ENCODE measurements at regions not wholly inside any gene's neighbourhood (a gene's known extent, or its start where the extent isn't known, plus 50 kb on each side); places are given as distances from the start of the nearest gene placed in this dataset.
A peak's percentile ranks its signal among the peaks of the same experiment; 100 is the strongest.

DNA sequence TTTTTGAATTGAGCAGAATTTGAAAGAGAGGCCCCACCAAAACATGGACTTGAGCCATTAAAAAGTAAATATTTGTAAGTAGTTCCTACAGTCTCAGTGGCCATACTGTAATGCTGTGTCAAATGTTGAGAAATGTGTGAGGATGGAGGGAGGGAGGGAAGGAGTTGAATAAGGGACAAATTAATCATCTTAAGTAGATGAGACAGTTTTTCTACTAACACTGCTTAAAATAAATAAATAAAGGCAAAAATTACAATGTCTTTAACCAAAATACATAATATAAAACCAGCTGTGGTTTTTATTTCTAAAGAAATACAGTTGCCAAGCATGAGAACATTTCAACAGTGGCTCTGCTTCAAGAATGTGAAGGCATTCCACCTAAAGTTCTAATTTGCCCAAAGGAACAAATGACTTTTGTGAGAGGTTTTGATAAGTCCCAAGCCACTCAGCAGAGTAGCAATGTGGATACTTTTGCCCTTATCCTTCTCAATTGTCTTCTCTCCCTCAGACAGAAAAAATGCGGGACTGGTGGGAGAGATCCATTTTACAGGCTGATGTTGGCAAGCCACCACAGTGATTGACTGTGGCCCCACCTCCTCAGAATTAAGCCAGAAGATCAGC is 427.0 kb upstream of the RARB start:
- Histone ChIP-seq H3K4me1 (ENCODE audit: insufficient read depth) (no peaks in the 10 kb centered on the region), H3K27ac (ENCODE audit: low read depth) (no peak overlapping the region), H3K4me3 (ENCODE audit: low read depth, low read length) (no peak overlapping the region), H3K36me3 (ENCODE audit: insufficient read depth) (no peaks in the 10 kb centered on the region)
- WGBS, result 28% methylated on average over 1 of the region's 1 CpG
- no peak for DNase-seq (ENCODE audit: extremely low spot score)

DNA sequence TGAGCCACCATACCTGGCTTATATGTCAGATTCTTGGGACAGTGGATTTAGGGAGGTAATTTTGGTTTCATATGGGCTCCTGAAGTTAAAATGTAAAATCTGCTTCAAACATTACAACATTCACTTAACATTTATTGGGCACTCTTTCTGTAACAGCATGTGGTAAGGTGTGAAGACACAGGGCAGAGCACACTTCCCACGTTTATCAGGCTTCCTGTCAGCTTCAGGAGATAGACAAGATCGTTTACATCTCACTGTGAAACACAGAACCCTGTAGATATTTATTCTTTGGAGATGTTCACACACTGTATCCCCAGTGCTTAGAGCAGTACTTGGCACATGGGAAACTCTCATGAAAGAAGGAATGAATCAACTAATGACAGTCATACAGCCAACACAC is 426.0 kb upstream of the RARB start:
- no peaks in the 10 kb centered on the region for H3K4me1 ChIP-seq (ENCODE audit: insufficient read depth)
- DNase-seq (ENCODE audit: extremely low spot score), result no peak
- no peak overlapping the region for H3K27ac ChIP-seq (ENCODE audit: low read depth)
- WGBS, result 31% methylated on average over 2 of the region's 2 CpGs
- no peaks in the 10 kb centered on the region for H3K36me3 ChIP-seq (ENCODE audit: insufficient read depth)
- H3K4me3 ChIP-seq (ENCODE audit: low read depth, low read length), result no peak overlapping the region

DNA sequence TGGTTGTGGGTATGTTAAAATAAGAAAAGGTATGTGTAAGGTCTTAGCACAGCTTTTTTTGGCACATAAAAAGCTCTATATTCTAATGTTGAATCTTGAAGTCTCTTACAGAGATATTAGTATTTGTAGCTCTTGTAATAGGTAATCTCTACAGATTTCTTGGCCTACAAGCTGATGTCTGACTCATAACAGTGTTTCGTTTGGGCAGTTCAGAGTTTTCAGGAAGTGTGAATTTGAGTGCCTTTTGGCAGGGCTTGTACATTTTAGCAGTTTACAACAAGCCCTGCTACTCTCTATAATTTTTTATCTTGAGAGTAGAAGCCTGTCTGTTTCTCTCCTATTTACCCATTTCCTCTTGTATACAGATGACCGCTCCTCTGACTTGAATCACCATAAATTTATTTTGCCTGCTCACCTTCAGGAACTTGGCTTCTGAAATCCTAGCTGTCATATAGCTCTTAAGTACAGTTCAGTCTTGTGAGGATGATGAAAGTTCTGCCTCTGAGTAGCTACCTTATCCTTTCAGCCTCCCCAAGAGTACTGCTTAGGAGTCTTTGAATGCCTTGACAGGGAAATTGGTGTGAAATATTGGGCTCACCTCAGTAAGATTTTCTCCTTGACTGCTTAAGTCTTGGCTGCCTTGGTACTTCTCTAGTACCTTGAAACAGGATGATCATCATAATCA is 419.9 kb upstream of the RARB start:
- WGBS, result 11% methylated on average over 2 of the region's 2 CpGs
- DNase-seq (ENCODE audit: extremely low spot score), result peak; percentile 32
- no peak overlapping the region for H3K4me3 ChIP-seq (ENCODE audit: low read depth, low read length)
- H3K27ac ChIP-seq (ENCODE audit: low read depth), result no peak overlapping the region
- H3K4me1 ChIP-seq (ENCODE audit: insufficient read depth), result no peaks in the 10 kb centered on the region
- H3K36me3 ChIP-seq (ENCODE audit: insufficient read depth), result no peaks in the 10 kb centered on the region

DNA sequence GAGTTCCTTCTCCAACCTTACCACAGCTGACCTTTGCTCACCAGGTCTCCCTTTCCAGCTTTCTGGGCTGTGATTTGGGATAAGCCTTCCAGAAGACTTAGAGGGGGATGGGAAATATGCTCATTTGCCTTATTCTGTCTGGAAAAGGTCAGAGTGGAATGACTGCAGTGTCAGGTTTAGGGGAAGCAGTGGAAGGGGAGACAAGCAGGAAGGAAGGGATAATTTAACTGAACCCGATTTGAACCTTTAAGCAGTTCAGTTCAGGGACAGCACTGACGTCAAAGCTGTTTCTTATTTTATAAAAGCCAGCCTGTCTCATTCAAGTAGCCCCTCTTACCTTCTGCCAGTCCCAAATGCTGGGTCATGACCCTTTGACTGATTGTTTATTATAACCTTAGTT is 418.4 kb upstream of the RARB start:
- WGBS, result 75% methylated on average over 2 of the region's 2 CpGs

DNA sequence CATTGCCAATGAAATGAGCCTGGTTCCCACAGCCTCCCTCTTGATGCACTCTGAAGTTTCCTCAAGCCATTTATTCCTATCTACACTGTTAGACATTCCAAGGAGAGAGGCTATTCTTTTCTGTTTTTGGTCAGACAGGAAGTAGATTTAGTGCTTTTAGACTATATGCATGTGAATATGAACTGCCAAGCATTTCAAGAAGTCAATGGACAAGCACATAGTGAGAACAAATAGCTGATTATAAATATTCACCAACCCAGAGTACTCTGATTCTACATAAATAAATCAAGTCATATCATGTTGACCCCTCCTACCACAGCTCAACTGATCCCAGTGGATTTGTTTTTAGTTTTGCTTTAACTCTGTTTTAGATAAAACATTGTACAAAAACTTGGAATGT is 412.5 kb upstream of the RARB start:
- H3K27ac ChIP-seq (ENCODE audit: low read depth), result no peak overlapping the region
- H3K4me3 ChIP-seq (ENCODE audit: low read depth, low read length), result no peak overlapping the region
- no peaks in the 10 kb centered on the region for H3K36me3 ChIP-seq (ENCODE audit: insufficient read depth)
- no peak for DNase-seq (ENCODE audit: extremely low spot score)
- H3K4me1 ChIP-seq (ENCODE audit: insufficient read depth), result no peaks in the 10 kb centered on the region

More for the DNA sequence above, 418.4 kb upstream of the RARB start:
- Histone ChIP-seq H3K4me1 (ENCODE audit: insufficient read depth) (no peaks in the 10 kb centered on the region), H3K27ac (ENCODE audit: low read depth) (no peak overlapping the region), H3K36me3 (ENCODE audit: insufficient read depth) (no peaks in the 10 kb centered on the region), H3K4me3 (ENCODE audit: low read depth, low read length) (no peak overlapping the region)
- no peak for DNase-seq (ENCODE audit: extremely low spot score)

DNA sequence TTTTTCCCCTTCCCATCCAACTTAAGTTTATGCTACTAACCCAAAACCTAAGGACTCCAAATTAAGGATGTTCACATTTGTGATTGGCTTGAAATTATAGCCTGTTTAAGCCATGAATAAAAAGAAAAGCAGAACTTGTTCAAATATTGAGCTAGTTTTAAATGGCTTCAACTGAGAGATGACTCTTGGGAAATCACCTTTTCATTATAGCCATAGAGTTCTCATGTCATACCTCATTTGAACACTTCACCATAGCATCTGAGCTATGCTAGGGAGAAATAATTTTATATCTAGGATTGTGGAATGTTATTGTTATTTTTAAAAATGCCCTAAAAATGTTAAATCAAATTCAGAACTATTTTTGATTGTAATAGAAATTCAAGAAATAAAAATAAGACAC is 409.2 kb upstream of the RARB start:
- Histone ChIP-seq H3K27ac (ENCODE audit: low read depth) (no peak overlapping the region), H3K4me1 (ENCODE audit: insufficient read depth) (no peaks in the 10 kb centered on the region)
- no peak for DNase-seq (ENCODE audit: extremely low spot score)

DNA sequence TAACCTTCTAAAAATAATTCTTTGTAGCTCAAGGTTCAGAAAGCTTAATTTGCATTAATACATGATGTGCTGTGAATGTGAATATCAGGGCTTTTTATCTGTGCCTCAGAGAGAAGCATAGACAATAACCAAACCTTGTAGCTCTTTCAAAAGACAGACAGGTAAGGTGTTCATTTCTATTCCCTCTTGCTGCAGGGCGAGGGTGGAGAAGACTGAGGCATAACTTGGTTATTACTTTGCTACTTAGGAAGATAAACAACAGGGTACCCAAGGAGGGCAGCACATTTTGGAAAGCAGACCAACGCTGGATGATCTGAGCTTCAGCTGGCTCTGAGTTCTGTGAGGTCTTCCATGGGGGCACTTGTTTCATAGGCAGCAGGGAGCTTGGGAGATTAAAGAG is 408.6 kb upstream of the RARB start:
- 85% methylated on average over 2 of the region's 2 CpGs for WGBS
- no peak overlapping the region for H3K4me3 ChIP-seq (ENCODE audit: low read depth, low read length)
- H3K27ac ChIP-seq (ENCODE audit: low read depth), result no peak overlapping the region
- no peak for DNase-seq (ENCODE audit: extremely low spot score)
- H3K36me3 ChIP-seq (ENCODE audit: insufficient read depth), result no peaks in the 10 kb centered on the region
- no peaks in the 10 kb centered on the region for H3K4me1 ChIP-seq (ENCODE audit: insufficient read depth)

More for the DNA sequence above, 409.2 kb upstream of the RARB start:
- H3K4me3 ChIP-seq (ENCODE audit: low read depth, low read length), result no peak overlapping the region
- no peaks in the 10 kb centered on the region for H3K36me3 ChIP-seq (ENCODE audit: insufficient read depth)

DNA sequence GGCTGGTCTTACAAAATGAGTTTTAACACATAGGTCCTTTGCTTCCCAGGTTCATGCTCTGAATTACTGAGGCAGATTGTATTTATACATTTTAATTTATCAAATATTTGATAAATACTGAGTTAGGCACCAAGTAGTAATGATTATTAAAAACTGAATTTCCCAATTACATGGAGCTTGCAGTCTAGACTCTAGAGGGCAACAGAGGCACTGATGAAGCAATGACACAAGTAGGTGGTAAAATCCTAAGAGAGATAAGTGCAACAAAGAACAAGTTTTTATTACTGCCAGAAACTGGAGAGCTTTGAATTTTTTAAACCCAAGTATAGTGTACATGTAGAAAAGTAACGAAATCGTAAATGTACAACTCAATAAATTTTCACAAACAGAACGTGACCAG is 406.2 kb upstream of the RARB start:
- Histone ChIP-seq H3K4me3 (ENCODE audit: low read depth, low read length) (no peak overlapping the region), H3K27ac (ENCODE audit: low read depth) (no peak overlapping the region), H3K36me3 (ENCODE audit: insufficient read depth) (no peaks in the 10 kb centered on the region), H3K4me1 (ENCODE audit: insufficient read depth) (no peaks in the 10 kb centered on the region)
- 76% methylated on average over 3 of the region's 3 CpGs for WGBS
- DNase-seq (ENCODE audit: extremely low spot score), result no peak

DNA sequence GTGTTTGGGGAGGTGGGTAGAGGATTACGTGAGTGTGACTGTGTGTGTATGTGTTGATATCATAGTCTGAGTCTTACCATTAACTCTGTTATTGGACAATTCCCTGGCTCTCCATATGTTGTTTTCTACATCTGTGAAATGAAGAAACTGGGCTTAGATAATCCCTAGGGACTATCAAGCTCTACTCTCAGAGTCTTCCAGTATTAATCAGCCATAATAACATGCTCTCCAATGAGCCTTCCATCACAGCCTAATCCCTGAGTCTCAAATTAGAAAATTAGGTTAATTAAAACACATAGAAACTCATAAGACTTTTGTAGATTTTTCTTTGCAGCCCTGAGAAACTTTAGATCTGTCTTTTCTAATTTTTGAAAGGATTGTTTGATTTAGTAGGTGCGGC is 404.2 kb upstream of the RARB start:
- Histone ChIP-seq H3K36me3 (ENCODE audit: insufficient read depth) (no peaks in the 10 kb centered on the region), H3K4me3 (ENCODE audit: low read depth, low read length) (no peak overlapping the region), H3K4me1 (ENCODE audit: insufficient read depth) (no peaks in the 10 kb centered on the region), H3K27ac (ENCODE audit: low read depth) (no peak overlapping the region)
- 96% methylated on average over 2 of the region's 2 CpGs for WGBS
- no peak for DNase-seq (ENCODE audit: extremely low spot score)

DNA sequence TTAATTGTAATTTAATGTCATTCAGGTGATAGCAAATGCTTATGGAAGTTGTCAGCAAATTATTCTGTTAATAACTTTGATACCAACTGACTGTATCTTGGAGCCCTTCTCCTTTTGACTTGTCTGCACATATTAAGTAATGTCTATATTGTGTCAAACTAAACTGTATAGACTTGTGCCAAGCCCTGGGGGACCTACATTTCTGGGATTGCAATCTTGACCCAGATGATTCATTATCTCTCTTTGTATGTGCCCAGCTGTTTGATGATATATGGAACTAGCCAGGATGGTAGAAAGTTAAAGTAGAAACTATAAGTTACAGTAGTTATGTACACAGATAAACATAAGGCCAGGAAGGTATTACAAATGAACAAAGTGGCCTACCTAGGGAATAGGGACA is 402.8 kb upstream of the RARB start:
- Histone ChIP-seq H3K36me3 (ENCODE audit: insufficient read depth) (no peaks in the 10 kb centered on the region), H3K4me1 (ENCODE audit: insufficient read depth) (no peaks in the 10 kb centered on the region), H3K27ac (ENCODE audit: low read depth) (no peak overlapping the region), H3K4me3 (ENCODE audit: low read depth, low read length) (no peak overlapping the region)
- DNase-seq (ENCODE audit: extremely low spot score), result no peak

DNA sequence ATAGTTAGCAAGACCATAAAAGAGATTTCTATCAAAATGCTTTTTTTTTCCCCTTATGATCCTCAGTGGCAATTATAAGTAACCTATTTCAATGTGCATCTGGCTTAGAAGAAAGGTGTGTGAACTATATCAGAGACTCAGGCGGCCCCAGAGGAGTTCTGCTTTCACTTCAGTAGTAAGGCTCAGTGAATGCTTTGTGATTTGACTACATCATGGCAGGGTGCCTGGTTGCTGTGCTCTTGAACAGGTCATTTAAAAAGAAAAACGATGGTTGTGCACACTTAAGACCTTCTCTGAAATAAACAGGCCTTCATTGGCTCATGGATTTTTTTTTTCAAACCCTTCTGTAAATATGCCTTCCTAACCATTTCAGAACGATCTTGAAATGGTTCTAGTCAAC is 400.4 kb upstream of the RARB start:
- Histone ChIP-seq H3K27ac (ENCODE audit: low read depth) (no peak overlapping the region), H3K4me3 (ENCODE audit: low read depth, low read length) (no peak overlapping the region), H3K36me3 (ENCODE audit: insufficient read depth) (no peaks in the 10 kb centered on the region), H3K4me1 (ENCODE audit: insufficient read depth) (no peaks in the 10 kb centered on the region)
- DNase-seq (ENCODE audit: extremely low spot score), result no peak
- WGBS, result 49% methylated on average over 3 of the region's 3 CpGs

DNA sequence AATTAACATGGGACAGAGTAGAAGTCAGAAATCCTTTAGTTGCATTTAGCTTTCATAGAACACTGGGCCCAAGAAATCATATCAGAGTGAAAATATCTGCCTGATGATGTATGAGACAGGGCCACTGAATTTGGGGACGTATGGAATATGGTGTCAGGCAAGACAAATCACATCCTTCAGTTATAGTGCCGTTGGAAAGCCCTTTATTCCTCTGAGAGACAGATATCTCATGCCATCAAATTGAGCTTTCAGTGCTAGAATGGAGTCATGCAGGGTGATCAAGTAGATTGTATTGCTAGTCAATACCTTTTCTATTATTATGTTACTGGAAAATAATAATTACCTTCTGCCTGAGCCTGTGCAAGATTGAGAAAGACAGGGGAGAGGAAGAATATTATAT is 398.2 kb upstream of the RARB start:
- H3K27ac ChIP-seq (ENCODE audit: low read depth), result no peak overlapping the region
- no peak overlapping the region for H3K4me3 ChIP-seq (ENCODE audit: low read depth, low read length)
- no peak for DNase-seq (ENCODE audit: extremely low spot score)
- WGBS, result 84% methylated on average over 2 of the region's 2 CpGs
- no peaks in the 10 kb centered on the region for H3K4me1 ChIP-seq (ENCODE audit: insufficient read depth)
- H3K36me3 ChIP-seq (ENCODE audit: insufficient read depth), result no peaks in the 10 kb centered on the region

DNA sequence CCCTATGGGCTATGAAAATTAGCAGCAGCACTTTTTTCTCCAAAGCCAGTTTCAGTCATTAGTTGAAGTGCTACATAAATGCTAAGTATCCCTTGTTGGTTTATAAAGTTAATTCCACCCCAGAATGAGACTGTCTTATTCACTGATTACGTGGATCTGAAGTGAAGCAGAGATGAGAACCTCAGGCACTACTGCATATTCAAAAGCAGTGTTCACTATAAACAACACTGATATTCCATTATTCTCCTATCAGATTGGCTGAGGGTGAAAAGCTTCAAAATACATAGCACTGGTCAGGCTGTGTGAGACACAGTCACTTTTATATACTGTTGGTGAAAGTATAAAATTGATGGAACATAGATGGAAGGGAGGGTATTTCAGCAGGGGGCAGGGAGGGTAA is 395.7 kb upstream of the RARB start:
- no peak overlapping the region for H3K27ac ChIP-seq (ENCODE audit: low read depth)
- H3K4me3 ChIP-seq (ENCODE audit: low read depth, low read length), result no peak overlapping the region
- peaks cover 2% of the 10 kb centered on the region for H3K4me1 ChIP-seq (ENCODE audit: insufficient read depth)
- DNase-seq (ENCODE audit: extremely low spot score), result no peak
- 49% methylated on average over 1 of the region's 1 CpG for WGBS
- no peaks in the 10 kb centered on the region for H3K36me3 ChIP-seq (ENCODE audit: insufficient read depth)

DNA sequence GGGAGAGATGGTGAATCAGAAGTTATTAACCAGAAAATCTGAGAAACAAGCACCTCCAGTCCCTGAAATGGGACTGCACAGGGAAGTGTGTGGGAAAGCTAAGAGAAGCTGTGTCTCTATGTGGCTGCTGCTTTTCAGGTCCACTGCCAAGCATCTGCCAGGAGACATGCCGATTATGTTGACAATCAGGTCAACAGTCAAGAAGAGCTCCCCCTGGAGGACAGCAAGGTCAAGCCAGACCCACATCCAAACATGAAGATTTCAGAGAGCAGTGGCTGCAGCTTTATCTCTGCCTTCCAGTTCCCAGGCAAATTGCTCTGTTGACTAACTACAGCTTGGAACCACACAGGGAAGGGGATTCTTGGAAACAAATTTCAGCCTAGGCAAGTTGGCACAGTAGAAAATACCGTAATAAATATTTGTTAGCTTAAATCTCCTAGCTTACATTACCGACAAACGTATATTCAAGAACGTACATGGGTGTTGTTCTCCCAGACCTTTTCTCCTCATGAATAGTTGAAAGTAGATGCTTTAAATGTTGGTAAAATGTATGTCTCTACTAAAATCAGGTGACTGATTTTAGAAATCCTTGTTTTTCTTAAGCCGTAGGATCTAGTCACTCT is 394.5 kb upstream of the RARB start:
- H3K4me1 ChIP-seq (ENCODE audit: insufficient read depth), result peaks cover 2% of the 10 kb centered on the region

More for the DNA sequence above, 394.5 kb upstream of the RARB start:
- Histone ChIP-seq H3K4me3 (ENCODE audit: low read depth, low read length) (no peak overlapping the region), H3K36me3 (ENCODE audit: insufficient read depth) (no peaks in the 10 kb centered on the region), H3K27ac (ENCODE audit: low read depth) (no peak overlapping the region)
- DNase-seq (ENCODE audit: extremely low spot score), result no peak
- 55% methylated on average over 6 of the region's 6 CpGs for WGBS
